ENCODE measurements at regions not wholly inside any gene's neighbourhood (a gene's known extent, or its start where the extent isn't known, plus 50 kb on each side); places are given as distances from the start of the nearest gene placed in this dataset.

DNA sequence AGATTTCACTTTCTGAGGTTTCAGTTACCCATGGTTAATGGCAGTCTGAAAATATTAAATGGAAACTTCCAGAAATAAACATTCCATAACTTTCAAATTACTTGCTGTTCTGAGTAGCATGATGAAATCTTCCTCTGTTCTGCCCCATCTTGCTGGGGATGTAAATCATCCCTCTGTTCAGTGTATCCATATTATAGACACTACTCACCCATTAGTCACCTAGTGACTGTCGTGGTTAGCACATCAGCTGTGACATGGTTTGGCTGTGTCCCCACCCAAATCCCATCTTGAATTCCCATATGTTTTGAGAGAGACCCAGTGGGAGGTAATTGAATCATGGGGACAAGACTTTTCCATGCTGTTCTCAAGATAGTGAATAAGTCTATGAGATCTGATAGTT lies 125.5 kb upstream of the GIMD1 start:
- TF ChIP-seq, protein P1, sequence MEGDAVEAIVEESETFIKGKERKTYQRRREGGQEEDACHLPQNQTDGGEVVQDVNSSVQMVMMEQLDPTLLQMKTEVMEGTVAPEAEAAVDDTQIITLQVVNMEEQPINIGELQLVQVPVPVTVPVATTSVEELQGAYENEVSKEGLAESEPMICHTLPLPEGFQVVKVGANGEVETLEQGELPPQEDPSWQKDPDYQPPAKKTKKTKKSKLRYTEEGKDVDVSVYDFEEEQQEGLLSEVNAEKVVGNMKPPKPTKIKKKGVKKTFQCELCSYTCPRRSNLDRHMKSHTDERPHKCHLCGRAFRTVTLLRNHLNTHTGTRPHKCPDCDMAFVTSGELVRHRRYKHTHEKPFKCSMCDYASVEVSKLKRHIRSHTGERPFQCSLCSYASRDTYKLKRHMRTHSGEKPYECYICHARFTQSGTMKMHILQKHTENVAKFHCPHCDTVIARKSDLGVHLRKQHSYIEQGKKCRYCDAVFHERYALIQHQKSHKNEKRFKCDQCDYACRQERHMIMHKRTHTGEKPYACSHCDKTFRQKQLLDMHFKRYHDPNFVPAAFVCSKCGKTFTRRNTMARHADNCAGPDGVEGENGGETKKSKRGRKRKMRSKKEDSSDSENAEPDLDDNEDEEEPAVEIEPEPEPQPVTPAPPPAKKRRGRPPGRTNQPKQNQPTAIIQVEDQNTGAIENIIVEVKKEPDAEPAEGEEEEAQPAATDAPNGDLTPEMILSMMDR (conservative IDR thresholded peaks at IDR 0.05; ENCODE audit: low read depth in 2 of 2), result no peak
- no peak for TF ChIP-seq EZH2phosphoT487 (IDR thresholded peaks at IDR 0.05; ENCODE audit: unreplicated experiment)
- no peak for TF ChIP-seq POLR2AphosphoS5 (IDR thresholded peaks at IDR 0.05; ENCODE audit: low read depth)

Measured in GM23338 (cell line).